SIG-M5 treated with dmso at 0.1 percent for 504 hours (cell line): ENCODE measurements at regions not wholly inside any gene's neighbourhood (a gene's known extent, or its start where the extent isn't known, plus 50 kb on each side); places are given as distances from the start of the nearest gene placed in this dataset.
A peak's percentile ranks its signal among the peaks of the same experiment; 100 is the strongest.
"Not testable (repeated sequence)": the region's sequence is repeated elsewhere in the genome, so short reads cannot be mapped to it uniquely, and the experiment has no call there.

Source experiments
- DNase-seq: peaks from one replicate; lab custom pipeline; 2025; ENCODE audit not compliant: unreplicated experiment; lab: John Stamatoyannopoulos, UW

DNA sequence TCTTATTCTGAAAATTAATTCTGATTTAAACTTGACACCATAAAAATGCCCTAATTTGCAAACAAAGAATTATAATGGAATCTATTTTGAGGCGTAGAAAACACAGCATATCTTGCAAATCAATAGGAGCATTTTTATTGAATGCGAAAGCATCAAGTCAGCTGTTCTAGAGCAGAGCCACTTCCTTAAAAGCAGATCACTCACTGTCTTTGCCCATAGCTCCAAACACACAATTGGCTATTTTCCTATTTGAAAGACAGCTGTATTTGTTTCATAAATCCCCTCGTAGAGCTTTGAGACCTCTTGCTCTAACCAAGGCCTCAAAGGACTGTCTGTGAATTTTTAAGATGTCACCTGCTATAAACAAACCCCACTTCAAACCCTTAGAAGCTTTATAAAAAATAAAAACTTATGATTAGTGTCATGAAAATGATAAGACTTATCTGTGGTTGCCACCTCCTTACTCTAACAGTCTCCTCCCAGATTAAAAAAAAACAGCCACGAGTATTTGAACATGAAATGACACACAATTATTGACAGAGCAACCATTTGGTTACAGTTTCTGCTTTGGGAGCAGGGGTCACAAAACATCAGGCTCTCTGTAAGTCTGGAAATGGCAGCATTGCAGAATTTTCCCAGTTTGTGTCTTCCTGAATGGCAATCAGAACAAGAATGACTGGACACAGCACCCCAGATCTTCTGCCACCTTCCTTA is 75.6 kb upstream of the RASEF start:
- no peak for DNase-seq

DNA sequence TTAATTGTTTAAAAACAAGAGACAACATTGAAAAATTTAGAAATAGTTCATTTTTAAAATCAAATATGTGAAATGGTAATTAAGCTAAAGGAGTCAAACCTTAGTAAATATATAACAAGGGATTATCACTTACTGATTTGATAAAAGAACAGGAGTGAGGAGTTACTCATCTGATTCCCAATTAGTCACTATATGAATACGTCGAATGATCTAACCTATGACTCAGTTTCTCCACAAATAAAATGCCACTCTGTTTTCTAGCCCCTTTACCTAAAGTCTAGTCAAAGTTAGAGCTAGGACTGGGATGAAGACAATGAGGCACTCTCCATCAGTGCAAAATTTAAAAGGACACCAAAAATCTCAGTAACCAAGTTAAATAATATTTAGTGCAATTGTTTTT is 70.4 kb upstream of the RASEF start:
- no peak for DNase-seq

DNA sequence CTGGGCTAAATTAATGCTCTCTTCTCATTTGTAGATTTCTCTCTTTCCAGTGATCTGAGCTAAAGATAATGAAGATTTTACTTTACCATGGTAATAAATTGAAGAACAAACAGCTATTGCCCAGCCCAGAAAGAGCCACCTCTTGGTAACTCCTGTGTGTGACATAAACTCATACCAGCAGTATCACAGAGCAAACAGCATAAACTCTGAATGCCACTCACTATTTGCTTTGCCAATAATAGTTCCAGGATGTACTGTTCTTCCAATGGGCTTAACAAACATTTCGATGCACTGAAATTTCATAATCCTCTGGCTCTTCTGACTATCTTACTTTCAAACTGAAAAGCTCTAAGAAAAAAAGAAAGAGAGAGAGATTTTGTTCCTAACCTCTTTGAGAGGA is 69.8 kb upstream of the RASEF start:
- peak; percentile 37 for DNase-seq

DNA sequence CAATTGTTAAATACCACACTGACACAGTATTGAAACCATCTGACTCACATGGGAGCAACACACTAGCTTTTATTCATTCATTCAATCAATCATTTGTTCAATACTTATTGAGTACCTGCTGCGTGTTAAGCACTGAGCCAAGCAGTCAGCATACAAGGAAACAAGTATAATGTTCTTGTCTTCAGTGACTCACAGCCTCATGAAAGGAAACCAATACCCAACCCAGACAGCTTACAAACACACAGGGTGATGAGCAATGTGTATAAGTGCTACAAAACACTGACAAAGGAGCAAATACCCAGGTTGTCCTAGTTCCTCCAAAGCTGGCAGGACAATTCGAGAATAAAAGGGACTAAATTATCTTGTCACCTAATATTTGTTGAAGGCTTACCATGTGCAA is 67.6 kb upstream of the RASEF start:
- DNase-seq, result no peak

DNA sequence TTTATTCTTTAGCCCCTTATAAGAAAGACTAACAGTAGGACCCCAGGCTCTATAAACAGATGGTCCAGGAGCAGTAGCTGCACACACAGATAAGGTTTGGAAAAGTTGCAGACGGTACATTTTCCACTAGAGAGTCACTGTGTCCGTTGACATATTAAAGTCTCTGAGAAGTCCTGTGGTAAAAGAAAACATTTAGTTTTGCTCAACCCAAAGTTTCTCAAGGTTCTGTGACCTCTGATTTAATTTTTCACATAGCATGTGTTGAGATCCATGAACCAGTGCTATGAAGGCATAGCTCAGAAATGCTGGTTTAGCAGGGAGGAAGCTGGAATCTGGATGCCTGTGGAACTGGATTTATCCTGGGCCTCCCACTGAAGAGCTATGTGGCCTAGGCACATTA is 62.7 kb upstream of the RASEF start:
- DNase-seq, result no peak

DNA sequence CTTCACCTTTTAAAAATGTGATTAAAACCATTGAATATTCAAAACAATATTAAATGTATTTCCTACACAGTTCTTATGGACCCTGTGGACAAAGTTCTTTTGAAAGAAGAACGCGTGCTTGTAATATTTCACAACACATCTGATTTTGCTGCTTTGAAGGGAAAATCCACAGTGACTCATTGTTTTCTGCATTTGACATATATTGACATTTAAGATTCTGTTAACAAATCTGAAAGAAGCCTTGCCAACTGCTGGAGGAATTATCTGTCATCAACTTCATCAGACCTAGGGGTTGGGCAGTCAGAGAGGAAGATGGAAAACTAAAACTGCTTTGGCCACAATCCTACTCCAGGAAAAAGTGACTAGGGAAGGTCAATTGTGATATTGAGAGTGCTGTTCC is 56.9 kb upstream of the RASEF start:
- DNase-seq, result no peak

DNA sequence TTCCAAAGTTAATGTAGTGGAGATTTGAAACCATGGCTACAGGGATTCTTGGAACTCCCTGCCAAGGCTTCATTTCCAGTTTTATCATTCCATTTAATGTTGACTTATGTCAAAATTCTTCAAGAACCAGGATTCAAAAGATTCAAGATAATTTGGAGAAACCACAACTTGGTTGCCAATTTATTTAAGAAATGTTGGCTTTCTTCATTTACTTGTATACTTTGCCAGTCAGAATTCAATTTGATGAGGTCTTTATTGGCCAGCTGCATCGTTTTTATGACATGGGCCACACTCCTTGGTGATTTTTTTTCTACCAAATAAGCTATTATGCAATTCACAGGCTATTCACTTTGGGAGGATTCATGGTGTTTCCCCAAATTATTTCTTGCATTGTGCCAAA is 53.1 kb upstream of the RASEF start:
- no peak for DNase-seq

DNA sequence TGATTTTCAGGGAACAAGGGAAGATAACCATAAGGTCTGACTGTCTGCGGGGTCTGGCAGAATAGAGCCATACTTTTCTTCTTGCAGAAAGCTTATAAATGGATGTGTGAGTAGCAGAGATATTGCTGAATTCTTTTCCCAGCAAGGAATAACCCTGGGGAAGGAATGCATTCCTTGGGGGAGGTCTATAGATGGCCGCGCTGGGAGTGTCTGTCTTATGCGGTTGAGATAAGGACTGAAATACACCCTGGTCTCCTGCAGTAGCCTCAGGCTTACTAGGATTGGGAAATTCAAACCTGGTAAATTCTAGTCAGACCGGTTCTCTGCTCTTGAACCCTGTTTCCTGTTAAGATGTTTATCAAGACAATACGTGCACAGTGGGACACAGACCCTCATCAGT is 50.5 kb upstream of the RASEF start:
- not testable (repeated sequence) for DNase-seq
